Astrocyte (in vitro differentiated cells and primary cell): ENCODE measurements at regions not wholly inside any gene's neighbourhood (a gene's known extent, or its start where the extent isn't known, plus 50 kb on each side); places are given as distances from the start of the nearest gene placed in this dataset.

Experiments
- DNase-seq: peaks from one replicate; pipeline ENCODE4 v3.0.0-alpha.2; 2010; ENCODE audit warnings: low read depth
- FAIRE-seq: peaks from 2 replicates; lab custom pipeline; 2011; peaks lifted over from hg19 to GRCh38; lab: Jason Lieb, UNC
- H2AFZ ChIP-seq: 2 replicates; pipeline ENCODE4 v1.6.0; 2012; ENCODE audit warnings: low read depth, low read length, inconsistent platforms
- H3K27ac ChIP-seq: 2 replicates; pipeline ENCODE4 v1.5.1; 2011; ENCODE audit warnings: low read depth, low read length, inconsistent platforms
- H3K27me3 ChIP-seq: 2 replicates; pipeline ENCODE4 v1.6.0; 2011; ENCODE audit warnings: low read length, inconsistent platforms; ENCODE audit not compliant: insufficient read depth
- H3K36me3 ChIP-seq: 2 replicates; pipeline ENCODE4 v1.5.1; 2011; ENCODE audit warnings: low read length, inconsistent platforms; ENCODE audit not compliant: insufficient read depth
- H3K4me1 ChIP-seq: 2 replicates; pipeline ENCODE4 v1.5.1; 2011; ENCODE audit warnings: low read length, inconsistent platforms; ENCODE audit not compliant: insufficient read depth
- H3K4me2 ChIP-seq: 2 replicates; pipeline ENCODE4 v1.6.0; 2012; ENCODE audit warnings: low read length, inconsistent platforms
- H3K4me3 ChIP-seq: 2 replicates; pipeline ENCODE4 v1.5.1; 2011; ENCODE audit warnings: low read depth, mild to moderate bottlenecking, low read length, inconsistent platforms; ENCODE audit not compliant: insufficient read depth
- H3K79me2 ChIP-seq: 2 replicates; pipeline ENCODE4 v1.6.0; 2012; ENCODE audit warnings: mild to moderate bottlenecking, low read length, inconsistent platforms; ENCODE audit not compliant: insufficient read depth
- H3K9ac ChIP-seq: 2 replicates; pipeline ENCODE4 v1.6.0; 2012; ENCODE audit warnings: mild to moderate bottlenecking, low read length, inconsistent platforms
- H3K9me3 ChIP-seq: 2 replicates; pipeline ENCODE4 v1.5.1; 2012; ENCODE audit warnings: low read depth, mild to moderate bottlenecking, low read length, inconsistent platforms; ENCODE audit not compliant: insufficient read depth
- H4K20me1 ChIP-seq: 2 replicates; pipeline ENCODE4 v1.6.0; 2012; ENCODE audit warnings: low read length, inconsistent platforms; ENCODE audit not compliant: insufficient read depth
- H3K27ac Mint-ChIP-seq: one replicate; pipeline ENCODE4 v1.8.0; 2021; ENCODE audit warnings: mild to moderate bottlenecking, mixed read lengths; ENCODE audit not compliant: unreplicated experiment
- H3K27me3 Mint-ChIP-seq: one replicate; pipeline ENCODE4 v1.8.0; 2021; ENCODE audit warnings: low read depth, mixed read lengths; ENCODE audit not compliant: unreplicated experiment
- H3K36me3 Mint-ChIP-seq: one replicate; pipeline ENCODE4 v1.8.0; 2021; ENCODE audit warnings: low read depth, mixed read lengths; ENCODE audit not compliant: unreplicated experiment
- H3K4me1 Mint-ChIP-seq: one replicate; pipeline ENCODE4 v1.8.0; 2021; ENCODE audit warnings: low read depth, mixed read lengths; ENCODE audit not compliant: unreplicated experiment
- H3K4me3 Mint-ChIP-seq: one replicate; pipeline ENCODE4 v1.8.0; 2021; ENCODE audit warnings: mild to moderate bottlenecking, moderate library complexity, mixed read lengths; ENCODE audit not compliant: unreplicated experiment
- H3K9me3 Mint-ChIP-seq: one replicate; pipeline ENCODE4 v1.8.0; 2021; ENCODE audit warnings: mild to moderate bottlenecking, mixed read lengths; ENCODE audit not compliant: unreplicated experiment
- CTCF ChIP-seq: IDR thresholded peaks from 2 replicates; pipeline ENCODE4 v1.5.1; 2011; ENCODE audit warnings: low read depth, mild to moderate bottlenecking, inconsistent platforms, low read length, moderate library complexity; ENCODE audit not compliant: insufficient read depth
- EZH2 ChIP-seq: IDR thresholded peaks from 2 replicates; pipeline ENCODE4 v1.6.1; 2012; ENCODE audit warnings: mild to moderate bottlenecking, low read length, inconsistent platforms; ENCODE audit not compliant: insufficient read depth

GRCh38 chr12:124517260-124518050 lies 50.0 kb downstream of the NCOR2 start:
- FAIRE-seq: no peak
- peak overlapping the region; percentile 94 for H3K9ac ChIP-seq
- peak overlapping the region; percentile 61 for H3K4me3 ChIP-seq
- H3K9me3 Mint-ChIP-seq: no peaks in the 10 kb centered on the region
- H3K4me1 ChIP-seq: peaks cover 80% of the 10 kb centered on the region
- peak overlapping the region; percentile 98 for H3K27ac ChIP-seq
- H4K20me1 ChIP-seq: peaks cover 71% of the 10 kb centered on the region
- peak overlapping the region; percentile 97 for H3K27ac Mint-ChIP-seq
- peak overlapping the region; percentile 2 for H3K4me3 Mint-ChIP-seq
- DNase-seq: no peak
- peaks cover 75% of the 10 kb centered on the region for H3K79me2 ChIP-seq
- H3K27me3 Mint-ChIP-seq: no peaks in the 10 kb centered on the region
- no peaks in the 10 kb centered on the region for H3K27me3 ChIP-seq
- peaks cover 12% of the 10 kb centered on the region for H3K36me3 Mint-ChIP-seq
- no peak overlapping the region for H2AFZ ChIP-seq
- H3K9me3 ChIP-seq: no peaks in the 10 kb centered on the region
- H3K4me1 Mint-ChIP-seq: peaks cover 57% of the 10 kb centered on the region
- peaks cover 5% of the 10 kb centered on the region for H3K36me3 ChIP-seq
- TF ChIP-seq EZH2 (no peak), CTCF (no peak)
- peak overlapping the region; percentile 90 for H3K4me2 ChIP-seq

GRCh38 chr12:124516850-124517249 lies 50.6 kb downstream of the NCOR2 start:
- Histone ChIP-seq H4K20me1 (peaks cover 73% of the 10 kb centered on the region), H3K4me2 (peak overlapping the region; percentile 90), H3K27me3 (no peaks in the 10 kb centered on the region), H3K36me3 (peaks cover 5% of the 10 kb centered on the region), H3K27ac (peak overlapping the region; percentile 98), H3K4me1 (peaks cover 86% of the 10 kb centered on the region), H3K9me3 (no peaks in the 10 kb centered on the region), H3K4me3 (peak overlapping the region; percentile 61), H3K9ac (peak overlapping the region; percentile 94), H3K79me2 (peaks cover 75% of the 10 kb centered on the region), H2AFZ (no peak overlapping the region)
- TF ChIP-seq CTCF (no peak), EZH2 (no peak)
- no peak for DNase-seq
- Mint-ChIP-seq H3K4me1 (peaks cover 60% of the 10 kb centered on the region), H3K36me3 (peaks cover 9% of the 10 kb centered on the region), H3K9me3 (no peaks in the 10 kb centered on the region), H3K27me3 (no peaks in the 10 kb centered on the region), H3K27ac (peak overlapping the region; percentile 75), H3K4me3 (no peak overlapping the region)
- no peak for FAIRE-seq

- Histone ChIP-seq H4K20me1 (peaks cover 73% of the 10 kb centered on the region), H2AFZ (no peak overlapping the region), H3K27me3 (no peaks in the 10 kb centered on the region), H3K9me3 (no peaks in the 10 kb centered on the region), H3K9ac (peak overlapping the region; percentile 94), H3K4me1 (peaks cover 90% of the 10 kb centered on the region), H3K36me3 (peaks cover 5% of the 10 kb centered on the region), H3K4me3 (no peak overlapping the region), H3K27ac (peak overlapping the region; percentile 98), H3K79me2 (peaks cover 77% of the 10 kb centered on the region), H3K4me2 (peak overlapping the region; percentile 90)
- Mint-ChIP-seq H3K4me3 (no peak overlapping the region), H3K9me3 (no peaks in the 10 kb centered on the region), H3K36me3 (peaks cover 6% of the 10 kb centered on the region), H3K27me3 (no peaks in the 10 kb centered on the region), H3K4me1 (peaks cover 61% of the 10 kb centered on the region), H3K27ac (no peak overlapping the region)
- FAIRE-seq (no peak), DNase-seq (no peak)
- TF ChIP-seq EZH2: no peak
- no peak for TF ChIP-seq CTCF
Observed at GRCh38 chr12:124515981-124516380, 51.4 kb downstream of the NCOR2 start.
